ENCODE measurements at regions not wholly inside any gene's neighbourhood (a gene's known extent, or its start where the extent isn't known, plus 50 kb on each side); places are given as distances from the start of the nearest gene placed in this dataset.

- no TSS peak for BruUV-seq (replicated peaks)
- intact Hi-C loops (cut with micrococcal nuclease) (loop anchor here (1.0 to 10.0 kb wide), 7 partner anchors 60 to 1365 kb away; partner anchors contain the start of gene MID1IP1), dilution Hi-C loops (cut with MboI; ENCODE audit: extremely low pct_ligation_motif_present, low sequenced_read_pairs) (no loop called here)
- Histone ChIP-seq H3K4me2 (ENCODE audit: insufficient read depth, low read length) (peak overlapping the region; percentile 2), H3K27ac (ENCODE audit: insufficient read depth, low read depth, low read length) (no peak overlapping the region), H3K9ac (replicated peaks; ENCODE audit: extremely low read depth, insufficient read depth, low read length) (no peak overlapping the region), H2AFZ (ENCODE audit: low read depth, low read length) (no peak overlapping the region), H3K9me1 (replicated peaks; ENCODE audit: control insufficient read depth, extremely low read depth, insufficient read depth, low read length) (no peaks in the 10 kb centered on the region), H3K4me1 (ENCODE audit: control insufficient read depth, extremely low read depth, insufficient read depth, low read length) (peaks cover 33% of the 10 kb centered on the region), H3K9me3 (replicated peaks; ENCODE audit: control insufficient read depth, insufficient read depth, low read length) (no peaks in the 10 kb centered on the region), H3K27me3 (ENCODE audit: control insufficient read depth in 2 of 2, insufficient read depth in 2 of 2, low read length in 2 of 2) (no peaks in the 10 kb centered on the region), H3K79me2 (ENCODE audit: control insufficient read depth, insufficient read depth, low read length) (no peaks in the 10 kb centered on the region), H3K36me3 (ENCODE audit: control insufficient read depth in 2 of 2, extremely low read depth in 1 of 2, insufficient read depth in 2 of 2, low read length in 2 of 2) (no peaks in the 10 kb centered on the region), H3K4me3 (replicated peaks in 1 of 3; ENCODE audit: insufficient read depth in 1 of 3, low read depth in 1 of 3, low read length in 3 of 3) (no peak overlapping the region), H4K20me1 (replicated peaks; ENCODE audit: control insufficient read depth, extremely low read depth, insufficient read depth, low read length) (no peaks in the 10 kb centered on the region)
- TF ChIP-seq GATA2 (IDR thresholded peaks at IDR 0.05; ENCODE audit: insufficient read depth, insufficient read length, low read depth, low read length) (peak; percentile 9), CTCF (IDR thresholded peaks at IDR 0.05; ENCODE audit: extremely low read depth in 1 of 2, insufficient read depth in 1 of 2, low read depth in 1 of 2, low read length in 2 of 2) (peak; percentile 52 to 56), POLR2AphosphoS5 (IDR thresholded peaks at IDR 0.05; ENCODE audit: insufficient read depth, low read depth, low read length) (no peak), JUN (IDR thresholded peaks at IDR 0.05; ENCODE audit: borderline replicate concordance, insufficient read depth, insufficient read length, low read depth) (no peak), MAX (IDR thresholded peaks at IDR 0.05; ENCODE audit: insufficient read depth, insufficient read length) (no peak), FOS (IDR thresholded peaks at IDR 0.05; ENCODE audit: borderline replicate concordance, insufficient read depth, low read length) (no peak)
- peak; percentile 78 for DNase-seq (ENCODE audit: low read depth, low spot score)
- FAIRE-seq, result peak; percentile 80
- CTCF ChIA-PET, result interaction anchor here (0.9 to 2.5 kb wide), 4 partner anchors 13 to 360 kb away, joined by 3 to 10 read pairs (median 4); no protein-coding TSS in a partner anchor
- POLR2A ChIA-PET, result no interaction called here
Observed at GRCh38 chrX:40169193-40170101, 71.7 kb upstream of the BCOR start.

Data from endothelial cell of umbilical vein (primary cell).